AG10803 (cell line): ENCODE measurements at regions not wholly inside any gene's neighbourhood (a gene's known extent, or its start where the extent isn't known, plus 50 kb on each side); places are given as distances from the start of the nearest gene placed in this dataset.

Experiments used
- DNase-seq: peaks from one replicate; pipeline ENCODE4 v3.0.0; 2010; ENCODE audit warnings: low read depth
- H3K4me3 ChIP-seq: 2 replicates; pipeline ENCODE4 v1.5.1; 2011; ENCODE audit warnings: mild to moderate bottlenecking, low read length, control low read depth
- TF ChIP-seq, protein P1 (sequence below): conservative IDR thresholded peaks from 2 replicates; pipeline ENCODE4 v1.5.1; 2011; ENCODE audit warnings: mild to moderate bottlenecking, low read length, control low read depth, inconsistent platforms

- H3K4me3 ChIP-seq = no peak overlapping the region
- TF ChIP-seq, protein P1, sequence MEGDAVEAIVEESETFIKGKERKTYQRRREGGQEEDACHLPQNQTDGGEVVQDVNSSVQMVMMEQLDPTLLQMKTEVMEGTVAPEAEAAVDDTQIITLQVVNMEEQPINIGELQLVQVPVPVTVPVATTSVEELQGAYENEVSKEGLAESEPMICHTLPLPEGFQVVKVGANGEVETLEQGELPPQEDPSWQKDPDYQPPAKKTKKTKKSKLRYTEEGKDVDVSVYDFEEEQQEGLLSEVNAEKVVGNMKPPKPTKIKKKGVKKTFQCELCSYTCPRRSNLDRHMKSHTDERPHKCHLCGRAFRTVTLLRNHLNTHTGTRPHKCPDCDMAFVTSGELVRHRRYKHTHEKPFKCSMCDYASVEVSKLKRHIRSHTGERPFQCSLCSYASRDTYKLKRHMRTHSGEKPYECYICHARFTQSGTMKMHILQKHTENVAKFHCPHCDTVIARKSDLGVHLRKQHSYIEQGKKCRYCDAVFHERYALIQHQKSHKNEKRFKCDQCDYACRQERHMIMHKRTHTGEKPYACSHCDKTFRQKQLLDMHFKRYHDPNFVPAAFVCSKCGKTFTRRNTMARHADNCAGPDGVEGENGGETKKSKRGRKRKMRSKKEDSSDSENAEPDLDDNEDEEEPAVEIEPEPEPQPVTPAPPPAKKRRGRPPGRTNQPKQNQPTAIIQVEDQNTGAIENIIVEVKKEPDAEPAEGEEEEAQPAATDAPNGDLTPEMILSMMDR = no peak
- DNase-seq = no peak
These were observed 162.9 kb upstream of the GATA6 start for GRCh38 chr18:22006458-22006857.

DNA sequence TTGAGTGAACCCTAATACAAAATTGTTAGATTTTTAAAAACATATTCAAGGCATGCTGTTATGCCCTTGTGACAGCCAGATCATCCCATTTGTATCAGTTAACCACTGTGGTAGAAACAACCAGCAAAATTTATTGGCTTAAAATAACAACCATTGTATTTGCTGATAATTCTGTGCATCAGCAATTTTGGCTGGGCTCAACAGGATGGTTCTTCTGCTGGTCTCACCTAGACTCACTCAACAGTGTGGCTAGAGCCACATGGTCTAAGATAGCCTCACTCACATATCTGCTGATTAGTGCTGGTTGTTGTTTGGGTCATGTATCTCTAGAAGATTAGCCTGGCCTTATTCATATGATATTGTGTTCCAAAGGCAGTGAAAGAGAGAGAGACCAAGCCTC is 160.1 kb upstream of the GATA6 start:
- TF ChIP-seq, protein P1 = no peak
- no peak overlapping the region for H3K4me3 ChIP-seq
- no peak for DNase-seq

DNA sequence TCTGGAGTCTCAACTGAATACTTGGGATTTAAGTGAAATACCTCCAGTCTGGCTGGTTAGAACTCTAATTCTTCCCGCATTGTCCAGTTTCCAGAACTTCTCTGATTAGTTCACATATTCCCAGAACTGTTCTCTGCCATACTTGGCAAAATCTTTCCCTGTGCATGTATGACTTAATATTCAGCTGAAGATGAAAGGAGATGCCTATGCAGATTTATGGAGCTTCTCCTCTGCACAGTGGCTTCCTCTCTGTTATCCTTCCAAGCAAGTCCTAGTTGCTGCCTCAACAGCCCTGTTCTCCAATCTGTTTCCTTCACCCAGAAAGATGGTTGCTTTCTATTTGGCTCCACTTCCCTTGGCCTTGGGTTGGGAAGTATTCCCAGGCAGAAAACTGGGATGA is 155.4 kb upstream of the GATA6 start:
- no peak overlapping the region for H3K4me3 ChIP-seq
- DNase-seq = no peak

DNA sequence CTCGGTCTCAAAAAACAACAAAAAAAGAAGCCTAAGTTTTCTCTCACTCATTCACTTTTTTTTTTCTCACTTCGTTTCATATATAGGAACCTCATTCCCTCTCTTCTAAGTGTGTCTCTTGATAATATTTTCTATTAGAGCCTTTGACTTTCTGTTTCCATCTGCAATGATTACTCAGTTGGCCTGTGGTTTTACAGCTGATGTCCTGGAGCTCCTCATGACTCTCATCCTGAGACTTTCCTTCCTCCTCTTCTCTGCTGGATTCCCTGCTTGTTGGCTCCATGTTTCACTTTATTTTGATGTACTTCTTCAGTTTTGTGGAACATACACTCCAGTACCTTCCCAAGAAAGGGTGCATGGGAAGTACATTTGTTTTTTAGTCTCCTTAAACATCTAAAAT is 154.2 kb upstream of the GATA6 start:
- no peak overlapping the region for H3K4me3 ChIP-seq
- no peak for DNase-seq
- TF ChIP-seq, protein P1 = no peak

More for the DNA sequence above, 155.4 kb upstream of the GATA6 start:
- TF ChIP-seq, protein P1 = no peak

- no peak overlapping the region for H3K4me3 ChIP-seq
- TF ChIP-seq, protein P1 = no peak
- no peak for DNase-seq
These were observed 151.0 kb upstream of the GATA6 start for GRCh38 chr18:22018366-22018765.

DNA sequence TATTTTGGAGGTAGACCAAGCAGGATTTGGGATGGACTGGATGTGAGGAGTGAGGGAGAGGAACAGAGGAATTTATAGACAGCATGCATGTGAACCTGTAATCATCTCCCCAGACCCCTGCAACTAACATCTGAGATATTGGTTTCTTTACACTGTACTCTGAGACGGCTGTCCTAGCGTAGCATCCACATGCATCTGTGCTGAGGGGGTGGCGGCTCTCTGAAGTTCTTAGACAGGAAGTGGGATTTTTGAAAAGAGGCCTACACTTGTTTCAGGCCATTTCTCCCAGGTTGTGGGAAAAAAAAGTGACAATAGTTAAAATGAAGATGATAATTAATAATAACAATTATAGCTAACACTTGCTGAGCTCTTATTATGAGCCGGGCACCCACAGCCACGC is 150.2 kb upstream of the GATA6 start:
- TF ChIP-seq, protein P1 = no peak
- DNase-seq = no peak
- H3K4me3 ChIP-seq = no peak overlapping the region

DNA sequence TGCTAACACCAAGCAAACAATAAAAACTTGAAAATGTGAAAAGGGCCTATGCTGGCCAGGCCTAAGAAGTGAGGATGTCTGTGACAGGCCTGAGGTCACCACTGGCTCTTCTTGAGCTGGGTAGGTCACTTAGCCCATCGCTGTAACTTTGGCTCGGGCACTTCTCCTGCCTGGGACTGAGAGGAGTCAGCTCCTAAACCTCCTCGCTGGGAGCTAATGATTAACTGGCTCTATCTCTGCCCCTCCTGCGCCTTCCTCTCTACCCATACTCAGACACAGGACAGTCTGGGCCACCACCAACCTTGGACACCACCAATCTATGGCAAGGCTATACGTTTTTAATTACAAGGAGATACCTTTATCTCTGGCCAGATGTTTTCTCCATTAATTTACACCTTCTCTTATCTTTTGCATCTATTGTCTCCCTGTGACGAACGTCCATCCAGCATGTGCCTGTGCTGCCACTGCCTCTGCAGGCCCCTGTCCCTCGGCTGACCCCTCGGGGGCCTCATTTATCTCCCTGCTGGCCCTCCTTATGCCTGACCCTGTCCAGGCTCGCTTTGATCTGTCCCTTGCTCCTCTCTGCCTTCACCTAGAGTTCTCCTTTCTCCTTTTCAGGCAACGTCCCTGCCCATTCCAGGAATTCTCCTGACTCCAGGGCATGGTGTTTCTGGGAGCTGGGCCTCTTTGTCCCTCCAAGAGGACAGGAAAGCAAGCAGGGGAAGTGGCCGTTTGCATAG is 149.1 kb upstream of the GATA6 start:
- TF ChIP-seq, protein P1 = no peak
- no peak overlapping the region for H3K4me3 ChIP-seq
- no peak for DNase-seq
